Subcutaneous abdominal adipose tissue (tissue), 5 donors: ENCODE measurements at regions not wholly inside any gene's neighbourhood (a gene's known extent, or its start where the extent isn't known, plus 50 kb on each side); places are given as distances from the start of the nearest gene placed in this dataset.

Experiments used
- H3K27ac ChIP-seq: one replicate; pipeline ENCODE4 v1.7.0; 2013; ENCODE audit warnings: low read depth, mild to moderate bottlenecking, inconsistent platforms, low read length, moderate library complexity
- H3K27me3 ChIP-seq, 5 donors: one replicate each; pipeline ENCODE4 v1.7.0; 2013; ENCODE audit warnings: low read length in 5 of 5, inconsistent platforms in 1 of 5; ENCODE audit not compliant: control insufficient read depth in 5 of 5, insufficient read depth in 4 of 5
- H3K36me3 ChIP-seq, 5 donors: one replicate each; pipeline ENCODE4 v1.7.0; 2013; ENCODE audit warnings: low read length in 5 of 5; ENCODE audit not compliant: control insufficient read depth in 5 of 5, insufficient read depth in 5 of 5
- H3K4me1 ChIP-seq, 5 donors: one replicate each; pipeline ENCODE4 v1.7.0; 2013; ENCODE audit warnings: low read length in 5 of 5, mild to moderate bottlenecking in 3 of 5, moderate library complexity in 1 of 5; ENCODE audit not compliant: control insufficient read depth in 5 of 5, insufficient read depth in 5 of 5
- H3K4me3 ChIP-seq, 5 donors: one replicate each; pipeline ENCODE4 v1.7.0; 2013; ENCODE audit warnings: low read length in 5 of 5, low read depth in 1 of 5
- H3K9ac ChIP-seq, 5 donors: one replicate each; pipeline ENCODE4 v1.7.0; 2013; ENCODE audit warnings: low read length in 5 of 5, mild to moderate bottlenecking in 4 of 5, moderate library complexity in 3 of 5
- H3K9me3 ChIP-seq, 5 donors: one replicate each; pipeline ENCODE4 v1.7.0; 2013; ENCODE audit warnings: low read length in 5 of 5; ENCODE audit not compliant: control insufficient read depth in 5 of 5
- donor health status: healthy.
- donor health status: healthy.
- donor health status: healthy.
- donor health status: healthy.
- donor health status: healthy.

DNA sequence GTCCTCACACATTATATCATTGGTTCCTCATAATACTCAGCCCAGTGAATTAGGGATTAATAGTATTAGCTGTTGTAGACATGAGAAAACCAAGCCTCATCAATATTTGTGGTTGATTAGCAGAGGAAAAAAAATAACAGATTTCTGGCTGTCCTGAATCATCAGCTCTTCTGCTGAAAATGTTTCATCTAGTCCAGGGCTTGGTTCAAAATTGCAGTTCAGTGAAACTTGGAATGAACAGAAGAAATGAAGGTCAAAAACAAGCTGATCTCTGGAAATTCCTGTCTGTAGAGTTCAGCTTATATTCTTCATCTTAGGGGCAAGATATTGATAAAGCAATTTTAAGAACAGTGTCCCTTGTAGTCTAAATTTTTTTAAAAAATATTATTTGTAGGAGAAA lies 361.1 kb upstream of the CCDC179 start:
- no peaks in the 10 kb centered on the region for H3K36me3 ChIP-seq
- H3K27me3 ChIP-seq = no peaks in the 10 kb centered on the region
- H3K4me1 ChIP-seq = no peaks in the 10 kb centered on the region
- H3K9ac ChIP-seq = no peak overlapping the region
- H3K9me3 ChIP-seq = peaks cover 0 to 3% (median 0%) of the 10 kb centered on the region in 5 donors
- H3K4me3 ChIP-seq = no peak overlapping the region
- no peak overlapping the region for H3K27ac ChIP-seq

DNA sequence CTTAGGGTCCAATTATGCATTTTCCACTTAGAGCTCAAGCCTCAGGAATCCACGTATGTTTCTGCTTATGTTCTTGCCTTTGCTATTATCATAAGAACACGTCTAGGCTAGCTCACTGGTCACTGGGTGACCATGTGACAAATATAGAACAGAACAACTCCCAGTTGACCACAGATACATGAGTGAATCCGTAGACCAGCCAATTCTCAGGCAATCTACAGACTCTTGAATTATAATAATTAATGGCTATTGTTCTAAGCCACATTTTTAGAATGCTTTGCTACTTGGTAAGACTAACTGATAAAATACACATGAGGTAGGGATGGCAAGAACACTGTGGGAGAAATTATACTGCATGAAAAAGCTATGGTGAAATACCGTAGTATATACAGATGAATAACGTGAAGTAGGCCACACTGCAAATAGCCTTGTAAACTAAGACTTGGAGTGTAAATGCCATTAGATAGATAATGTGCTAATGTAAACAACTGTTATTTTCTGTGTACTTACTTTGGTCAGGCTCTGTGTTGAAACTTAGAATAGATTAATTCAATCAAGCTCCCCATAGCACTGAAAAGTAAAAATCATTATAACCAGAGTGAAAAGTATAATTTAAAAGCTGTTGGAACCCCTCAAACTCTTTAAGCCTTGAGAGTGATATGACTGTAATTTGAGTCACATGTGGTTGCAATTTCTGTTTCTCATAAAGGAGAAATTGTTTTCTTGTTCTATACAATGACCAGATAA lies 366.2 kb upstream of the CCDC179 start:
- Histone ChIP-seq H3K9ac (no peak overlapping the region), H3K27me3 (no peaks in the 10 kb centered on the region), H3K4me3 (no peak overlapping the region), H3K36me3 (no peaks in the 10 kb centered on the region), H3K9me3 (no peaks in the 10 kb centered on the region), H3K27ac (no peak overlapping the region), H3K4me1 (no peaks in the 10 kb centered on the region)

DNA sequence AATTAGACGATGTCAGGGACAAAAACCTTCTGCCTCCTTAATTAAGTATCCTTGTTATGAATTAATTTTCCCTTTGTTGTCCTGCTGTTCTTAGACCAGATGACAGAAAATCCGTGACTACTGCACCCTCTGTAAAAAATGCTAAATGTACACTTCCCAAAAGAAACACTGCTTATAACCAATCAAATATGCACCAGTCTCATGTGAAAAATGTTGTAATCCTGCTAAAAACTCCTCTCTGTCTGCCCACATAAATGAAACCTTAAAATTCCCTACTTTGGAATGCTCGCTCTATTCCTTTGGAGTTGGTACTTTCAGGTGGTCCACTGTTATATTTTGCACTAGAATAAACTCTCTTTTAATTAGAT lies 366.8 kb upstream of the CCDC179 start:
- Histone ChIP-seq H3K9ac (no peak overlapping the region), H3K4me1 (no peaks in the 10 kb centered on the region), H3K27me3 (no peaks in the 10 kb centered on the region), H3K9me3 (no peaks in the 10 kb centered on the region), H3K36me3 (no peaks in the 10 kb centered on the region), H3K27ac (no peak overlapping the region), H3K4me3 (no peak overlapping the region)

DNA sequence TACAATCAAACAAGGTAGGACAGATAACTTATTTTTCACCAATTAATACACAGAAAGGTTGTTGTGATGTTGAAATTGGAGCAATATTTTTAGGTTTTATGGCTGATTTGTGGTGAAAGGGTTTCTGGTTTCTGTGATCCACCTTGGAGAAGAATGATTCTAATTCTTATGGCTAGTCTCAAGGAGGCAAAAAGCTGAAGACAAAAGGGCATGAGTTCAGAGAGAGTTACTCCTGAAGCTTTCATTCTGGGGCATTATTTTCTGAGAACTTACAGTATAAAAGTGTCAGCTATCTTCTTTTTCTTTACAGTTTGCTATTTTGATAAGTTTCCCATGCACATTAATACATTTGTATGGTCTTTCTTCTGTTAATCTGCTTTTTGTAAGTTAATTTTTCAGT lies 372.4 kb upstream of the CCDC179 start:
- H3K36me3 ChIP-seq = no peaks in the 10 kb centered on the region
- no peak overlapping the region for H3K27ac ChIP-seq
- H3K9ac ChIP-seq = no peak overlapping the region
- H3K4me1 ChIP-seq = peaks cover 0 to 2% (median 0%) of the 10 kb centered on the region in 5 donors
- H3K9me3 ChIP-seq = no peaks in the 10 kb centered on the region
- H3K4me3 ChIP-seq = no peak overlapping the region
- no peaks in the 10 kb centered on the region for H3K27me3 ChIP-seq

DNA sequence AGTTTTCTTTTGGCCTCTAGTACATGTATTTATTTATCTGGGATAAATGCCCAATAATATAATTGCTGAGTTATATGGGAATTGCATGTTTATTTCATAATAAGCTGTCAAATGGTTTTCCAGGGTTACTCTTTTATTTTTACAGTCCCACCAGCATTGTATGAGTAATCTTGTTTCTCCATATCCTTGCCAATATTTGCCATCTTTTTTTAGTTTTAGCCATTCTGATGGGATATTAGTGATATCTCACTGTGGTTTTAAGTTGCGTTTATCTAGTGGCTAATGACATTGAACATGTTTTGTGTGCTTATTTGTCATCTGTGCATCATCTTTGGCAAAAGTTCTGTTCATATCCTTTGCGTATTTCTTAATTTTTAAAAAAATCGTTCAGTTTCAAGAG lies 372.8 kb upstream of the CCDC179 start:
- Histone ChIP-seq H3K9me3 (no peaks in the 10 kb centered on the region), H3K36me3 (no peaks in the 10 kb centered on the region), H3K9ac (no peak overlapping the region), H3K4me1 (peaks cover 0 to 2% (median 0%) of the 10 kb centered on the region in 5 donors), H3K27me3 (no peaks in the 10 kb centered on the region), H3K4me3 (no peak overlapping the region), H3K27ac (no peak overlapping the region)

DNA sequence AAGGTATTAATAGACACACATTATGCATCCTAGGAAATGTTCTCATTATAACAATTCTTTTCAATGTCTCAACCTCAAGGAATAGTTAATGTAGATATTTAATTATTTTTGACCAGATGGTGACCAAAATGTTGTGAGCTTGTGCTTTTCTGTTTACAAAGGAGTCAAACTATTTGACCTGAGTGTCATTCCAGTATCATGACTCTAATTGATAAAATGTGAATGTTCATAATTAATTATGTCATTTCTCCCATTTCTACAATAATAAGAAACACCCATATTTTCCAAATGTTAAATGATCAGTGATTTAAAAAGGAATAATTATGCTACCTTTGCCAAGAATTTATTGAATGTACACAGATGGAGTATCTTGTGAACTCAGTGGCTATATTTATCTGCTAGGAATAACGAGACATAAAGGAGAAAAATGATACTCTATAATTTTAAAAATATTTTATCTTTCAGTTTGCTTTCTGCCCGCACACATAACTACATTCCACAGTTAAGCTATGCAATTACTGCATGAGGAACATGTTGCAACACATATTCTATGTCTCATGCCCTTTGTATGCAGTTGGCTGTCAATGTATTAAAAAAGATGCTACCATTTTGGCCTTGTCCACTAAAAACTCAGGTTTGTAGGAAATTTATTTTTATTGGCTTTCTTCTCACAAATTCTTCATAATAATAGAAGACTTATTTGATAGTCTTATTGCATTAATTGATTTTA lies 376.7 kb upstream of the CCDC179 start:
- no peak overlapping the region for H3K27ac ChIP-seq
- no peaks in the 10 kb centered on the region for H3K36me3 ChIP-seq
- no peak overlapping the region for H3K4me3 ChIP-seq
- H3K9me3 ChIP-seq = no peaks in the 10 kb centered on the region
- peaks cover 0 to 2% (median 0%) of the 10 kb centered on the region in 5 donors for H3K4me1 ChIP-seq
- H3K9ac ChIP-seq = no peak overlapping the region
- H3K27me3 ChIP-seq = no peaks in the 10 kb centered on the region

DNA sequence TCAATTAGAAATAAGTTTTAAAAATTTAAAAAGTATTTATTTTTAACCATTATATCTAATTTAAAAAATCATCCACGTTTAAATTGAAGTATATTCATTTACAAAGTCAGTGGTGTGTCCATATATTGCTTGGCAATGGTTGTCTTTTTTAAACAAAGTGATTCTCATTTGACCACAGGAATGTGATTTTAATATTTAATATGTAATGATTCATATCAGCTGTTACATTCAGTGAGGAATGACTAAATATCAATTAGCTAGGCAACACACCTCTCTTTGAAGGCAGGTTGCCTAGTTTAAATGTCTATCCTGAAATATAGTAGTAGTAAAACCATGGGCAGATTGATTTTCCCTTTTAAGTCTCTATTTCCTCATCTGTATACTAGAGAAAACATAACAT lies 392.2 kb upstream of the CCDC179 start:
- Histone ChIP-seq H3K27ac (no peak overlapping the region), H3K9ac (no peak overlapping the region), H3K27me3 (no peaks in the 10 kb centered on the region), H3K4me1 (no peaks in the 10 kb centered on the region), H3K4me3 (no peak overlapping the region), H3K36me3 (no peaks in the 10 kb centered on the region), H3K9me3 (no peaks in the 10 kb centered on the region)

DNA sequence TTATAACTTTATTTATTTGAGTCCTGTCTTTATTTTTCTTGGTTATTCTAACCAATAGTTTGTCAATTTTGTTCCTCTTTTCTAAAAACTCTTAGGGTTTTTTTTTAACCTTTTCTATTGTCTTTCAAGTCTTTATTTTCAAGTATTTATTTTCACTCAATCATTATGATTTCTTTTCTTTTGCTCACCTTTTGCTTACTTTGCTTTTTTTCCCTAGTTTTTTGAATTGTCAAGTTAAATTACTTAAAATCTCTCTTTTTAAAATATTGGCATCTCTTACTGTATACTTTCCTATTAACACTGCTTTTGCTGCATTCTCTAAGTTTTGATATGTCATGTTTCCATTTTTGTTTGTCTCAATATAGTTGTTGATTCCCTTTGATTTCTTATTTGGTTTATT lies 396.8 kb upstream of the CCDC179 start:
- no peak overlapping the region for H3K9ac ChIP-seq
- H3K4me3 ChIP-seq = no peak overlapping the region
- no peaks in the 10 kb centered on the region for H3K27me3 ChIP-seq
- no peaks in the 10 kb centered on the region for H3K36me3 ChIP-seq
- H3K9me3 ChIP-seq = no peaks in the 10 kb centered on the region
- no peaks in the 10 kb centered on the region for H3K4me1 ChIP-seq
- no peak overlapping the region for H3K27ac ChIP-seq

DNA sequence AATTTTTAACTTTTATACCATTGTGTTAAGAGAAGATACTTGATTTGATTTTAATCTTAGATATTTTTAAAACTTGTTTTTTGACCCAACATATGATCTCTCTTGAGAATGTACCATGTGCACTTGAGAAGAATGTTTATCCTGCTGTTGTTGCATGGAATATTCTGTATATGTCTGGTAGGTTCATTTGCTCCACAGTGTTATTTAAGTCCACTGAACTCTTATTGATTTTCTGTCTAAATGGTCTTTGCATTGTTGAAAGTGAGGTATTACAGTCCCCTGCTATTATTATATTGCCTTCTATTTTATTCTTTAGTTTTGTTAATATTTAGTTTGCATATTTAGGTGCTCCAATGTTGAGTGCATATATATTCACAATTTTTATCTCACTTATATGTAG lies 397.3 kb upstream of the CCDC179 start:
- no peaks in the 10 kb centered on the region for H3K27me3 ChIP-seq
- H3K9ac ChIP-seq = no peak overlapping the region
- no peaks in the 10 kb centered on the region for H3K9me3 ChIP-seq
- H3K36me3 ChIP-seq = no peaks in the 10 kb centered on the region
- no peak overlapping the region for H3K27ac ChIP-seq
- H3K4me1 ChIP-seq = no peaks in the 10 kb centered on the region
- no peak overlapping the region for H3K4me3 ChIP-seq

DNA sequence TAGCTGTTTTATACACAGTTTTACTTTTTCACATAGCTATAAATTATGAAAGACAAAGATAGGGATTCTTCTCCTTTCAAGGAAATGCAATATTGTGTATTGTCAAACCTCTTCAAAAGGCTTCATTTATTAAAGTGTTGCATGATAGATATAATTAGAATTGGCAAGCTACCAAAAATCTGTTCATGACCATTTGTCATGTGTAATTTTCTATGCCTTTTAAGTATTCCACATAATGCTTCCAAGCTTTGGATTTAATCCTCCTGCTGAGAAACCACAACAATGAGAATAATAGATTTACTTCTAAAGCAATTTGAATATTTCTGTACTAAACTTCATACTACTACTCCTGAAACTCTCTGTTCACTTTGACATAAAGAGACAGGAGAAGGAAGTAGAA lies 403.2 kb upstream of the CCDC179 start:
- Histone ChIP-seq H3K27ac (no peak overlapping the region), H3K27me3 (no peaks in the 10 kb centered on the region), H3K36me3 (no peaks in the 10 kb centered on the region), H3K4me1 (no peaks in the 10 kb centered on the region), H3K4me3 (no peak overlapping the region), H3K9ac (no peak overlapping the region), H3K9me3 (no peaks in the 10 kb centered on the region)
